Pons (tissue), 1 donor: ENCODE measurements at regions not wholly inside any gene's neighbourhood (a gene's known extent, or its start where the extent isn't known, plus 50 kb on each side); places are given as distances from the start of the nearest gene placed in this dataset.

ENCODE experiments used
- DNase-seq: peaks from one replicate; pipeline ENCODE4 v3.0.0-alpha.2; 2016; ENCODE audit warnings: low spot score

GRCh38 chr4:45358573-45359506 lies 632.5 kb upstream of the GNPDA2 start:
- no peak for DNase-seq

GRCh38 chr4:45353161-45353560 lies 626.8 kb upstream of the GNPDA2 start:
- no peak for DNase-seq

DNA sequence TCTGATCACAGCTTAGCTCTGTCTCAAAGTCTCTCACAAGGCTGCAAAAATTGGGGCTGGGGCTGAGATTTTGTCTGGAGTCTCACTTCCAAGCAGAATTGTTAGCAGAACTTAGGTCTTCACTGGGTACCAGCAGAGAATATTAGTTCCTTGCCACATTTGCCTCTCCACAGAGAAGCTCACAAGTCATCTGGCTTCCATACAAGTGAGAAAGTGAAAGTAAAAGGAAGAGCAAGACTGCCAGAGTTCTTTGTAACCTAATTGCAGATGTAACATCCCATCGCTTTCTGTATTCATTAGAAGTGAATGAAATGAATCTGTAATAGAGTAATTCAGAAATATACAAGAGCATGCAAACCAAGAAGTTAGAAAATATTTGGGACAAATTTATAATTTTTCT lies 624.1 kb upstream of the GNPDA2 start:
- peak; percentile 79 for DNase-seq

DNA sequence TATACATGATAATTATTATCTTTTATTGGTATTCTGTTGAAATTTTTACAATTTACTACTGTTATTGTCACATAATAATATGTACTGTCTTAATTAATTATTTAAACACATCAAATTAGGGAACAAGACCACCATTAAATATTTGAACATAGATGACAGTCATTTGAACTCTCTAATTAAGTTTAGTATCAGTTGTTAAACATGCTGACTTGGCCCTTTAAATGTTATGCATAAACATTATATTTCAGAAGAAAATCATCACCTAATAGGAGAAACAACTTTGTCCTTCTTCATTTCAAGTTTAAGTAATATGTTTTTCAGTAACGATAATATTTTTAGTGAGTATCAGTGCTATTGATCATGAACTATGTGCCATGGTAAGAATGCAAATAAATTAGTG lies 623.5 kb upstream of the GNPDA2 start:
- DNase-seq = no peak

DNA sequence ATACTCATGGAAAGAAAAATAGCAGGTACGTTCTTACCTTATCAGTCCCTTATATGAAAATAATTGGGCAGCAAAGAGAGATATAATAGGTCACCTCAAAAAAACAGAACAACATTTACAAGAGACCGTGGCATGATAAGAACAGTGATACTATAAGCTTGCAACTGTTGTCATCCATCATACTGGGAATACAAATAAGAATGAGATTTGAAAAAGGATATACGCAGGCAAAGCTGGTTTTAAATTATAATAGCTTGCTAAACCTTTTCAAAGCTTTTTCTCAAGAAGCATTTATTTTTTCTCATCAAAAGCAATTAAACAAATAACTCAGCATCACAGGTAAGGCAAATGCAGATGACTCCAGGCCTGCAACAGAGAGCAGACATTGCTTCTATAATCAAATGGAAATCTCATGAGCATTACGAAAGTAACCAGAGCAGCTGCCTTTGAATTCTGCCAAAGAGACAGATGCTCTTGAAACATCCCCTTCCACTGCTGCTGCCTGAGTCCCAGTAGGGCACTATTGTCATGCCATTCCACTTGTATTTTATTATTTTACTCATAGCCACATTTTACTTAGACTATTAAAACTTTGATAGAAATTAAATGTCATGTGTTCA lies 620.6 kb upstream of the GNPDA2 start:
- DNase-seq = no peak

DNA sequence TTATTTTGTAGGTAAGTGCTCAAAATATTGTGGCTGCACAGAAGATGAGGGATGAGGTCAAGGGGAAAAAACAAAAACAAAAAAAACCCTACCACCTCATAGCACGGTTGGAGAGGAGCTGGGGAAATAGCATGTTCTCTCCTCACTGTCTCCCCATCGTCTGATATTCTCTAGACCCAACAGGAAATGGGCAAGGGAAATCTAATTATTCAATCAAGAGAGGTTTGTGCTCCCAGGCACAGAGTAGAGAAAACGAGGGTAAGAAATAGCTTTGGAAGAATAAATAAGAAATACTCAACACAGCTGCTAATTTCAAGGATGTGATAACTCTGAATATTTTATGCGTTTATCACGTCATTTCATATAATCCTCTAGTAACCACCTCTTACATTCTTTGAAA lies 619.2 kb upstream of the GNPDA2 start:
- no peak for DNase-seq

GRCh38 chr4:45331802-45332201 lies 605.4 kb upstream of the GNPDA2 start:
- DNase-seq = no peak

DNA sequence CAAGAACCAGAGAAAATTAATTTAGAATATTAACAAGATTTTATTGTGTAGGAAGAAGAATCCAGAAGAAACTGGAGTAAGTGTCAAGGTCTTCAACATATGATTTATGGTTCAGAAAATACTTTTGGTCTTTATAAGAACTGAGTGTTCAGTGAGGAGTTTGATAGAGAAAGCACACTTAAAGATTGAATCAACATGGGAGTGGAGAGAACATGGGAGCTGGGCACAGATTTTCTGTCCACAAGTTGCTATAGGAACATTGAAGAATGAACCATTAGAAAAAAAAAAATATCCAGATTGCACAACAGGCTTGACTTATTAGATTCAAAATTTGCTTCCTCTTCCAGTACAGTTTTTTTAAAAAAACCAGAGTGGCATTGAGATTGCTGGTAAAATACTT lies 601.2 kb upstream of the GNPDA2 start:
- DNase-seq = no peak

DNA sequence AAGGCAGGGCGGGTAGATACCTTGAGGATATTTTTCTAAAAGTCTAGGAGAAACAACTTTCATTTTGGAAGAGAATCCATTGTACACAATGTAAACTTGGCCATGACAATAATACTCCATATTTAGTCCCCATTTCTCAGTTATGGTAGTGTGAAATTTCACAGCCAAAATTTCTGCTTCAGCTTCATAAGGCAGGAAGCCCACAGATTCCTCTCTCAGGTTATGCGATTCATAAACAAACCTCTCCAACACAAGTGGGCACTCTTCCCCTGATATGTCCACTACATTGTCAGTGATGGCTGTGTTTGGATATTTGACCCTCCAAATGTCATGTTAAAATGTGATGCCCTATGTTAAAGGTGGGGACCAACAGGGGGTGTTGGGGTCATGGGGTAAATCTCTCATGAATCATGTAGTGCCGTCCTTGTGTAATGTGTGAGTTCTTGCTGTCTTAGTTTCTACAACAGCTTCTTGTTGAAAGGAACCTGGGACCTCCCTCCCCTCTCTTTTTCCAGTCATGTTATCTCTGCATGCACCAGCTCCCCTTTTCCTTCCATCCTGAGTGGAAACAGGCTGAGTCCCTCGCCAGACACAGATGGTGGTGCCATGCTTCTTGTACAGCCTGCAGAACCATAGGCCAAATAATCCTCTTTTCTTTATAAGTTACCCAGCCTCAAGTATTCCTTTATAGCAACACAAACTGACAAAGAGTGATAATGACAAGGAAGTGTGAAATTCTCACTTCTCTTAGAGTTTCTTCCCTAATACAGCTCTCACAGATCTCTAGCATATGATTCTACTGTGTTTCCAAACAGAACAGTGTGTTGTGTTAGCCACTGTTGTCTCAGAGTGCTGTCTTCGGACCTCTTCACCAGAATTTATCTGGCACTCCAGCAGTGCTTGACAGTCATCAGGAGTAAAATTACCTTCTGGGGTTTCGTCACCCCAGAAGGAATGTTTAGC lies 598.4 kb upstream of the GNPDA2 start:
- no peak for DNase-seq

DNA sequence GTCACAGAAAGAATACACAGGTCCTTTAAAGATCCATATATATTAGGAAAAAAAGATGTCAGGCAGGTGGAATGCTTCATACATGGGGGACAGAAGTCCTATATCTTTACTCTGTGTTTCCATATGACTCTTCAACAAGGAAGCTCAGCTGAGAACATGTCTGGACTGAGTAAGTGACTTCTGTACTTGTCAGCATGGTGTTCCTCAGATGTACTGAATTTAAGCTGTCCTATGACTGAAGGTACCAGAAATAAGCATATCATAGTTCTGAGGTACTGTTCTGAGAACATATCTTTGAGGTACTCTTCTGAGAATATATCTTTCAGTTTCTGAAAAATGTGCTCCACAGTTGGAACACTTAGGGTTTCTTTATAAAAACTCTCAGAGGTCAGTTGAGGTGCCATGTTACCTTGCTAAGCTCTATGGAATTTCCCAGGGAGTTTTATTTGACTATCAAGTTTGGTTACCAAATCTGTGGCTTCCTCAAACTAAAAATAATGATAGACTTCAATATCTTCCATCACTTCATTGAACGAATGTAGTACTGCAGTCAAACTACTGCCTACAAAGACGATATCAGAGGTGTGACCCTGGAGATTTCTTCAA lies 597.2 kb upstream of the GNPDA2 start:
- DNase-seq = no peak

- no peak for DNase-seq
Observed at GRCh38 chr4:45317739-45318138, 591.4 kb upstream of the GNPDA2 start.

GRCh38 chr4:45317276-45317675 lies 590.9 kb upstream of the GNPDA2 start:
- DNase-seq = no peak

DNA sequence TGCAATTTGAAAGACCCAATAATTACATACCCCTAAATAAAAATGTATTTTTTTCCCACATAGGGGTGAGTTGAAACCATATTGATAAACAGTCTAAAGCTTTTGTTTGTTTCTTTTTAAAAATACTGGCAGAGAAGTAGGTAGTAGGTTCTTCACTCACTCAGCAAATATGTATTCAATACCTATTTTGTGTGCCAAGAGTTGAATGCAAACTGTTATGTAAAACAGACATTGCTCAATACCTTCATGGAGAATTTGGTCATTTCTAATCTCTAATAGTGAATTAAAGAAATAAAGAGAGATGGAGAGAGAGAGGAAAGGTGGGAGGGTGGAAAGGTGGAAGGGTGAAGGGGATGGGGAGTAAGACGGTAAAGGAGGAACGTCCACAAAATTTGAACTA lies 589.9 kb upstream of the GNPDA2 start:
- DNase-seq = no peak

DNA sequence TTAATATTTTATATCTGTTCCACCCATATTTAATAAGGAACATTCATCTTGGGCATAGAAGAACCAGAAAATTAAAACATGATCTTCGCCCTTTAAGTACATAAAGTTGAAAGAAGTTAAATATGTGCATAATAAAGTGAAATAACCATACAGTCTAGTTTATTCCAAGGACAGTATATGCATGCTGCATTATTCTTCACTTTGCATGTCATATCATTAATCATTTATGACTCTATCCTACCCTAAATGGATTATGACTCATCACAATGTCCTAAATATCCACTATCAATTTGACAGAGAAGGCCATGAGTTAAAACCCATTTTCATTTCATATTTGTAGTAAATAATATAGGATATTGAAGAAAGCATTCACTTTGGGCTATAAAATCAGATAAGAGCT lies 576.5 kb upstream of the GNPDA2 start:
- no peak for DNase-seq

- DNase-seq = no peak
Observed at GRCh38 chr4:45294464-45294863, 568.1 kb upstream of the GNPDA2 start.

DNA sequence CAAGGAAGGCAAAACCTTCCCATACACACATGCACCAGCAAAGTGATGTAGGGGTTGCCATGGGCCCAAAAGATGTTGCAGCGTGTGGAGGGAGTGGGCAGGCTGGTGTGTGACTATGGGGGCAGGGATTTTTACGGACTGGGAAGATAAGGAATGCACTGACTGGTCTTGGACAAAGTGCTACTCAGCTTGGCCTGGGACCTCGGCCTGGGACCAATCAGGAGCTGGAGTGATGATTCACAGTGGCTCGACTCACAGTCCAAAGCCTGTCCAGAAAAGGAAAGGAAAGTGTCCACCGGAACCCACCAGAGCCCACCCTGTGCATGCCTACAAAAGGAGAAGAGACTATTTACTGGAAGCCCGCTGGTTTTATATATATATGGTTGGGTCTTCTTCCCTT lies 567.0 kb upstream of the GNPDA2 start:
- DNase-seq = no peak

GRCh38 chr4:45292844-45293243 lies 566.5 kb upstream of the GNPDA2 start:
- DNase-seq = no peak

- no peak for DNase-seq
Observed at GRCh38 chr4:45284400-45285085, 558.2 kb upstream of the GNPDA2 start.

DNA sequence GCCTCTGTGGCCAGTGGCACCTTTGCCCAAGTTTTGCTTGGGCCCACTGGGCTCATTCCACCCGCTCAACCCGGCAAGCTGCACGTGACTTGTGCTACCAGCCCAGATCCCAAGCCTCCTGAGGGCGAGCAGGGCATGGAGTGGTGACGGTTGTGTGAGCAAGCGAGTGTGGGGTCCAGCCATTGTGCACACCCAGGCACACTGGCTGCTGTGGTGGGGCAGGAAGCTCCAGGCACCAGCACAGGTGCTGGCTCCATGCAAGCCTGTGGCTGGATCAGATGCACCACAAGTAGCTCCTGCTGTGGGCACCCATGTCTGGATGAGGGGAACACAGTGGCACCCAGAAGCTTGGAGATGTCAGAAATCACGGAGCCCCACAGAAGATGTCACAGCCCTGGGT lies 557.0 kb upstream of the GNPDA2 start:
- DNase-seq = no peak

- peak; percentile 30 for DNase-seq
Observed at GRCh38 chr4:45280121-45280520, 553.8 kb upstream of the GNPDA2 start.

DNA sequence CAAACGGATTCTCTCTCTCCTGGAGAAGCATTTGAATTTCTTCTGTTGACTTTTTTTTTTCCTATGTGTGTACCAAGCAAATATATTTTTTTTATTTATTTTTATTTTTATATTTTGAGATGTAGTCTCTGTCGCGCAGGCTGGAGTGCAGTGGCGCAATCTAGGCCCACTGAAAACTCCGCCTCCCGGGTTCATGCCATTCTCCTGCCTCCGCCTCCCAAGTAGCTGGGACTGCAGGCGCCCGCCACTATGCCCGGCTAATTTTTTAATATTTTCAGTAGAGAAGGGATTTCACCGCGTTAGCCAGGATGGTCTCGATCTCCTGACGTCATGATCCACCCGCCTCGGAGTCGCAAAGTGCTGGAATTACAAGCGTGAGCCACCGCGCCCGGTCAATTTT lies 549.5 kb upstream of the GNPDA2 start:
- no peak for DNase-seq
